GM21447 (cell line): ENCODE measurements at regions not wholly inside any gene's neighbourhood (a gene's known extent, or its start where the extent isn't known, plus 50 kb on each side); places are given as distances from the start of the nearest gene placed in this dataset.
"Not testable (repeated sequence)": the region's sequence is repeated elsewhere in the genome, so short reads cannot be mapped to it uniquely, and the experiment has no call there.

Experiments
- ATAC-seq: cut with Tn5 transposase; IDR thresholded peaks from one replicate; pipeline ENCODE4 v1.9.1; 2021; ENCODE audit not compliant: unreplicated experiment

- ATAC-seq, result not testable (repeated sequence)
Observed at GRCh38 chr1:149228672-149229585, 125.6 kb upstream of the NBPF9 start.

DNA sequence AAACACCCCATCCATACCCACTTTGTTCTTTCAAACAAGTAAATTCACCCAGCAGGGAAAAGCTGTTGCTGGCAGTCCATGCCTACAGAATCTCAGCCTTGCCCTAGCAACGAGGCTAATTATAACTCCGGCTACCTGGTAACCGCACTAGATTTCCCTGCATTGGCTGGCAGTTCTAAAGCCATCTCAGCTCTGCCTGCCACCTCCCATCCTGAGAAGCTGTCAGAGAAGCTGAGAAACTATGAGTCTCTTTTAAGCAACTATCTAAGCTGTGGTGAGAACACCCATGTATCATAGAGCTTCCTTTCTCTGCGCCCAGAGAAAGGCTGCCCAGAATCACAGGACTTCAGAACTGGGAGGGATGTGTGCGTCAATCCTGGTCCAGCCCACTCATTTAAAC lies 126.5 kb upstream of the NBPF9 start:
- not testable (repeated sequence) for ATAC-seq

DNA sequence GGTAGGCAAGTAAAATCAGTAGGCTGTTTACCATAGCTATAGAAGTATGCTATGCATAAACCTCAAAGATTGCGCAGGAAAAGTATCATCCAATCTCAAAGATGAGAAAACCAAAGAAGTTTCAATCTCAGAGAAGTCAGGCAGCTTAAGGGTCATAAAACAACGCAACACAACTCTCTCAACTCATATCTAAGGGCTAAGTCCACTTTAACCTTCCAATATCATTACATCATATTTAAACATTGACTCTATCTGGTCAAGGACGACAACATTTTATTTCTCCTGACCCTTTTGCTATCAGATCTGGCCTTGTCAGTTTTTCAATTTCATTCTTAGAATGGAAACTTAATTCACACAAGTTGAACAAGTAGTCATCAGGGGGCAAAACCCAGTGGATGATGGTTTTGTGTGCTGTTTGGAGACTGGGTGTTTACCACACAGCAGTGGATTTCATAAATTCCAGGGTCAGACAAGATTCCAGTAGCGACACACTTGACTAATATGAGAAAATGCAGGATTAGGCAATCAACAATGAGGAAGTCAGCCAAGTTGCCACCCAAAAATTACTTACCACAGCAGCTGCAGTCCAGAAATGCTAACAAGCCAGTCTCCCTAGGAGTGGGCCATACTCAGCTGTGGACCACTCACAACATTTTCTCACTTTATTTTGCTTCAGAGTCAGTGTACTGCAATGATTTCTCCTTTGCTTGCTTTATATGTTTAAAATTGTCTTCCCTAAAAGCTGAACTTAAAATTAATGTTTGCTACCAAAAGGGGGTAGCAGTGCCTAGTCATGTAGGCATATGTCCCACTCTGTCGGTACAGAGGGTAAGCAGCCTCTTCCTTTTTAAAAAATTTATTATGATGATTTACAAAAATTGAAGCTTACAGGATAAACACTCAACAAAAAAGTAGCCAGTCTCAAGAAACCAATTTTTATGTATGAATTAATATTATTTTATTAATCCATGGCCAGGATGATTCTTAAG lies 131.9 kb upstream of the NBPF9 start:
- not testable (repeated sequence) for ATAC-seq

DNA sequence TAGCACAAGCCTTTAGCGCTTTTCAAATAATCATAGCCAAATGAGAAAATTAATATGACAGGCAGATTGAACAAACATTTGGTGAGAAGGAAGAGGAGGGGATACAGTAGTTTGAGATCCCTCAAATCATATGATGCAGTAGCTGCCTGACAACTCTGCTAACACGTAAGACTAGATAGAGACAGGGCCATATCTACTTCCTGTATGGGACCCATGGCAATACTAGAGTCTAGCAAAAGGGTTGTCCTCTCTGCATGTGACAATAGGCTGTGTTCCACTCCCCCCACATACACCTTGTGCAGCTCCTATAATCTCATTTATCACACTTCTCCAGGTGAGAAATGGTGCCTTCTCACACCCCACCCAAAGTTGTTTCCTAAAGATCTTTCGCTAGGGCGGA lies 134.2 kb upstream of the NBPF9 start:
- not testable (repeated sequence) for ATAC-seq

GRCh38 chr1:149239897-149240508 lies 136.7 kb upstream of the NBPF9 start:
- ATAC-seq, result not testable (repeated sequence)

DNA sequence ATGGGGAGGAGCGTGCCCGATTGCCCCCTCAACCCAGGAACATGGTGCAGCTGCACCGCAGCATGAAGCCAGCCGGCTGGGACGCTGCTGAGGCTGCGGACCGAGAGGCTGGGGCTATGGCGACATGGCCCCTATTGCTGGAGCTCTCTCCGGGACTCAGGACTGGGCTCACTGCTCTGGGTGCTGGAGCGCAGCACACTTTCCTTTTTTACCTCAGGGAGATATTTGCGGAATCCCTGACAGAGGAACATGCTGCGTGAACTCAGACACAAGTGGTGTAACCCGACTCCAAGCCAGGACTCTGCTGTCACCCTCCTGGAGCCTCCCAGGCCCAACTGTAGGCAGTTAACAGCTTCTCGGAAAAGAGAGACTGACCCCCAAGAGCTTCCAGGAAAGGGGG lies 137.2 kb upstream of the NBPF9 start:
- not testable (repeated sequence) for ATAC-seq

GRCh38 chr1:149241272-149241671 lies 137.9 kb upstream of the NBPF9 start:
- ATAC-seq, result not testable (repeated sequence)

- not testable (repeated sequence) for ATAC-seq
Observed at GRCh38 chr1:149243572-149243971, 140.2 kb upstream of the NBPF9 start.

- ATAC-seq, result not testable (repeated sequence)
Observed at GRCh38 chr1:149244621-149245020, 141.3 kb upstream of the NBPF9 start.

DNA sequence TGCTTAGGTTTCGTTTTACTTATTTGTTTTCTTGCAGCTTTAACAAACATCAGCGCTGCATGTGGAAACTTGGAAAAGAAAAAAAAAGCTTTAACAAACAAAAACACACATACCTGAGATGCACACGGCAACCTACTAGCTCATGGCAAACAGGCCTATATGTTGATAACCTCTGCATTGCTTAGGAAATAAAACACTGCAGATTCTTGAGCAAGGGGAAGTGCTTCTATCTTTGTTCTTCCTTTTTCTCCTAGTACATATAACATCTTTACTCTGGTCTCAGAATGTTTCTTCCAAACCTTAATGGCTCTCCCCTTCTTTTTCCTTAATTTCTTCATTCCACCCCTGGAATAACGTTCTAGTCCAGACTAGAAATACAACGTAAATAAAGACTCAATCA lies 142.9 kb upstream of the NBPF9 start:
- ATAC-seq, result not testable (repeated sequence)

- not testable (repeated sequence) for ATAC-seq
Observed at GRCh38 chr1:149248610-149249009, 145.3 kb upstream of the NBPF9 start.

GRCh38 chr1:149249850-149250467 lies 146.6 kb upstream of the NBPF9 start:
- ATAC-seq, result not testable (repeated sequence)

DNA sequence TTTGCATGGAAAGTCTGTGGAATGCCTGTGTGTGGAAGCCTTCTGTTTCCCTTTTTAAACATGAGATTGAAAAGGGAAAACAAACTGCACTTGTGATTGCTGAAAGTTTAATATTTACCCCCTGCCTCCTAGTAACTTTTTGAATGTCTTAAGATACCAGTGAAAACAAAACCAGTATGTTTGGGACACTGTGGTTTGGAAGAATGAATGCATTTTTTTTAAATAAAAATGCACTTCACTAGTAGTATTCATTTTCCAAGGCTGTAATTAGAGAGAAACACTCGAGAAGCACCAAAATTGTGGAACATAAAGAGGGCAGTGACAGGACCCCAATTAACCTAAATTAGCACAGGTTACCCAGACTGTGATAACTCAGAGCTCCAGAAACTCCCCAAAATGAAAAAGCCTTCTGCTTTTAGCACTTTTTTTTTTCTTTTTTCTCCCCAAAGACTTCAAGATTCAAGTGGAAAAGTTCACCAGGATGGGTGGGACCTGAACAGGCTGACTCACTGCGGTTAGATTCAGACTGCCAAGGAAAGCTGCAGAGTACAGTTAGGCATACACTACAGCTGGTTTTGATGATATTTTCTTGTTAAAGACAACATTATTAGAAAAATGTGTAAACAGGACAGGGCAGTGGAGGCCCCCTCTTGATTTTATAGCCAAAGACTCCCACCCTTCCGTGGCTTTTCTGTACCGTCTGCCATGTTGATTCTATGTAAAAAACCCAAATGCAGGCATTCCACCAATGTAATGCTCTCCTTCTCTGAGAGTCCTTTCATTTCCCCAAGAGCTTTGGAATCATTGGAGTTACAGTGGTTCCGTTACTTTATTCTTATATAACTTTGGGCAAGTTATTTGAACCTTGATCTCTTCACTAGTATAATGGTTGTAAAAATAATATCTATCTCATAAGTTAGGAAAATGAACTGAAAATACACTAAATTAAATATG lies 151.8 kb upstream of the NBPF9 start:
- not testable (repeated sequence) for ATAC-seq

DNA sequence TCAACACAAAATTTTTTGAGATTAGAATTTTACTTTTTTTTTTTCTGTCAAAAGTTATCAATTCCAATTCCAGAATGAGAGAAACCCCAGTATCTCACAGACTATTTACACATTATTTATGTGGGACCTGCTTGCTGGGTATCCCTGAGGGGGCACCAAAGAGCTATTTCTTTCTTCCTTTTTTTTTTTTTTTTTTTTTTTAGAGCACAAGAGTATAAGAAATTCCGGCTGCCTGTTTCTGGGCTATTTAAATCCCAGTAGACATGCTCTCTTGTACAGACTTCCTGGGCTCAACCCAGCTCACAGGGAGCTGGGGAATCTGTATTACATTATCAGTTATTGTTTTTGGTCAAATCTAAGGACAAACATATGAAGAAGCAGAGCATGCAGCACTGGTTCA lies 156.9 kb upstream of the NBPF9 start:
- ATAC-seq, result not testable (repeated sequence)

DNA sequence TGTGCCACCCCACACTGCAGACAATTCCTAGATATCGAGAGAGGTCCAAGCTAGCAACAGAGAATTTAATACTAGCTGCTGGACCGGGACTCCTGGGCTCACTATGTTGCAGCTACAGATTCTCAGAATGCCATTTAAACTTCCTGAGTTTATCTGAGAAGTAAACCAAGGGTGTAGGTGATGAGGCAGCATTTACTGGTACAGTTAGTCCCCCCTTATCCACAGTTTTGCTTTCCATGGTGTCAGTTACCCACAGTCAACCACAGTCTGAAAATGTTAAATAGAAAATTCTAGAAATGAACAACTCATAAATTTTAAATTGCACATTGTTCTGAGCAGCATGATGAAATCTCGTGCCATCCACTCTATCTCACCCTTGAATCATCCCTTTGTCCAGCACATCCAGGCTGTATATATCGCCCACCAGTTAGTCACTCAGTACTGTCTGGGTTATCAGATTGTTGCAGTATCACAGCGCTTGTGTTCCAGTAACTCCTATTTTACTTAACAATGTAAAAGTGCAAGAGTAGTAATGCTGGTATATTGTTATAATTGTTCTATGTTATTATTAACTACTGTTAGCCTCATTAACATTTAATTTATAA lies 157.5 kb upstream of the NBPF9 start:
- not testable (repeated sequence) for ATAC-seq

DNA sequence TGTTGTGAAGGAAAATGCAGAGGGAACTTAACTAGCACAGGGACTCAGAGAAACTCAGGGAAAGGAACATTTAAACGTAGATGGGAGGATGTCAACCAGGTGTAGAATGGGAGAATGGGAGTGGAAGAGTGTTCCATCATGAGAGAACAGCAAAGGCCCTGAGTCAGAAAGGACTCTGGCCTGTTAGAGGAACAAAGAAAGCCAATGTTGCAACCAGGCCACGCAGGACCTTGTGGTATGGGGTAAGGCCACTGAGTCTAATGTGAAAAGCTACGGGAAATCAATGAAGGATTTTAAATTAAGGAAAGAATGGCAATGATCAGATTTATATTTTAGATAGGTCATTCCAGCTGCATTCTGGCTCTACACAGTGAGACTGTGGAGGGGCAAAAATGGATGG lies 163.9 kb upstream of the NBPF9 start:
- ATAC-seq, result not testable (repeated sequence)

DNA sequence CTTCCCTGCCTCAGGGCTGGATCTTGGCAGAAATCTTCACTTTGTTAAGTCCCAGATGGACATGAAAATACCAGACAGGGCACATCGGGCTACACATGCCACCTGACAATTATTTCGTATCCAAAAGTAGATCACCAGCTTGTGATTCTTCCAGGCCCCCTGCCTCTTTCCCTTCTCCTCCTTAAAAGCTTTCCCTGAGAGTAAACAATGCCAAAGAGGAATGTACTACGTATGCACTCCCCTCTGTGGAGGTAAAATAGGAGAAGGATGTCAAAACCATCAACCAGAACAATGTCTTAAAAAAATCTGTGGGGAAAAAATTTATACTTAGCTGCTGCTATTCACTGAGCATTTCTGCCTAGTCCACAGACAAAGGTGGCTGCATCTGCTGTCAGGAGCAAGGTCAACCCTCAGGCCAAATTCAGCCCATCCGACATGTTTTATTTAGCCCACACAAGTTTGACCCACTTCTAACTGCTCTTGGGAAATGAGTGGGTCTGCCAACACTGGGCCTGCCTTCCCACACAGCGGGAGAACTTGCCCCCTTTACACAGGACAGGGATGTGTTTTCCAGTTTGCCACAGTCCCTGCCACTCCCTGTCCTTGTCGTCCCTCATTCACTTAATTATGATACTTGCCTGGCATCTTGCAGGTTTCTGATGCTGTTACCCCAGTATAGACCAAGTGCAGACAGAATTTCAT lies 165.8 kb upstream of the NBPF9 start:
- not testable (repeated sequence) for ATAC-seq

GRCh38 chr1:149269833-149270232 lies 166.5 kb upstream of the NBPF9 start:
- not testable (repeated sequence) for ATAC-seq
